ENCODE measurements at regions not wholly inside any gene's neighbourhood (a gene's known extent, or its start where the extent isn't known, plus 50 kb on each side); places are given as distances from the start of the nearest gene placed in this dataset.

DNA sequence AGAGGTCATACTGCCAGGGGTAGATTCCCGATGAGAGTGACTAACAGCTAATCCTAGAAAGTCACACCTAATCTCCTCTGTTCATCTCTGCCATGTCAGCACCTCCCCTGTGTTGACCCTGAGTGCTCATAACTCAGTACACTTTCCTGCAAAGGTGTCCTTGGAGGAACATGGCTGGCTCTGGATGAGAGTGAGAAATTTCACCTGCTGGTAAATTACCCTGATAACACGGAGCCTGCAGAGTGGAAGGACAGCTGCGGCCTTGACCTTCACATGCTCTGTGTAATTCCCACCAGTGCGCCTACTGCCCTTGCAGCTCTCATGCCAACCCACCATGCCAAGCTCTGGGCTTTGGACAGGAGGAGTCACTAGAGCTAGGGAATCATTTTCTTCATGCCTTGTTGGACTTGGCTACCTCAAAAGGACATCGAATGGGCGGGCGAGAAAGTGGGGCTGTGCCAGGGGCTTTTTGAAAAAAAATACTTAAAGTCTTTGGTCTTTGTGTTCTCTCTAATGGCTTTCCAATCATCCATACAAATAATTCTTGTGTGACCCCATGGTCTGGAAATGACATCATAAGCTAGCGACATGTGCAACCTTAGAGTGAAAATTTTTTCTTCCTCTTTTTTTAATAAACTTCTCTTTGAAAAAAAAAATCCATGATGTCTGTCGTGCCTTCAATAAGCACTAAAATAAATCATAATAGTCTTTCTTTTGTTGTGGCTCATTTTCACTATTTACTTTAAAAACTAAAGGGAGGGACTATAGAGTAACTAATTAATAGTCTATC is 319.9 kb downstream of the MYCN start:
- Mint-ChIP-seq H3K27me3 (ENCODE audit: low read depth) (no peaks in the 10 kb centered on the region; the same call in 1 of the 2 replicates), H3K27ac (no peak overlapping the region), H3K4me3 (no peak overlapping the region), H3K36me3 (ENCODE audit: insufficient read depth in 1 of 3, low read depth in 3 of 3) (no peaks in the 10 kb centered on the region), H3K4me1 (peaks cover 12 to 16% of the 10 kb centered on the region in 2 experiments), H3K9me3 (no peaks in the 10 kb centered on the region; a peak in 1 of 5 replicates)
- Histone ChIP-seq H3K18ac (ENCODE audit: insufficient read length, low read depth, low read length) (no peak overlapping the region), H3K4ac (ENCODE audit: low read depth, low read length) (no peak overlapping the region), H3K9me3 (ENCODE audit: control insufficient read depth, low read depth, low read length) (no peaks in the 10 kb centered on the region), H3K4me2 (ENCODE audit: insufficient read depth, insufficient read length, low read length) (no peak overlapping the region), H4K91ac (ENCODE audit: insufficient read length, low read depth, low read length) (no peak overlapping the region), H2BK120ac (ENCODE audit: low read depth, low read length, poor library complexity, severe bottlenecking) (no peak overlapping the region), H3K79me2 (ENCODE audit: insufficient read depth, low read length) (no peaks in the 10 kb centered on the region), H2BK5ac (ENCODE audit: insufficient read length, low read length) (no peak overlapping the region), H3K23me2 (ENCODE audit: insufficient read length, low read depth, low read length, poor library complexity, severe bottlenecking) (no peaks in the 10 kb centered on the region), H2BK12ac (ENCODE audit: insufficient read length, low read depth, low read length) (no peak overlapping the region), H3K79me1 (ENCODE audit: insufficient read depth, low read depth, low read length, poor library complexity, severe bottlenecking) (no peaks in the 10 kb centered on the region), H3K4me1 (ENCODE audit: insufficient read depth, low read length) (no peaks in the 10 kb centered on the region), H3T11ph (ENCODE audit: low read length) (no peak overlapping the region), H2AK5ac (ENCODE audit: insufficient read length, low read length) (no peak overlapping the region), H3K23ac (ENCODE audit: insufficient read length, low read depth, low read length) (no peak overlapping the region), H4K20me1 (ENCODE audit: control insufficient read depth, insufficient read depth, insufficient read length) (no peaks in the 10 kb centered on the region), H4K8ac (replicated peaks; ENCODE audit: insufficient read length, low read depth, low read length) (no peak overlapping the region), H2BK20ac (ENCODE audit: low read depth, low read length, poor library complexity, severe bottlenecking) (no peak overlapping the region), H3K14ac (ENCODE audit: insufficient read depth, low read length) (no peak overlapping the region), H4K5ac (ENCODE audit: insufficient read length, low read depth, low read length) (no peak overlapping the region), H3K56ac (ENCODE audit: insufficient read length, low read depth, low read length) (no peak overlapping the region), H3K27me3 (ENCODE audit: insufficient read depth, low read length) (no peaks in the 10 kb centered on the region), H3K9ac (ENCODE audit: extremely low read depth, insufficient read length, low read length) (no peak overlapping the region), H2AFZ (ENCODE audit: low read length) (no peak overlapping the region), H3K27ac (ENCODE audit: insufficient read length, low read depth, low read length) (no peak overlapping the region), H2BK15ac (ENCODE audit: low read depth, low read length) (no peak overlapping the region; the same call in 1 of the 2 replicates)
- no peak for DNase-seq
- TF ChIP-seq, protein P1, sequence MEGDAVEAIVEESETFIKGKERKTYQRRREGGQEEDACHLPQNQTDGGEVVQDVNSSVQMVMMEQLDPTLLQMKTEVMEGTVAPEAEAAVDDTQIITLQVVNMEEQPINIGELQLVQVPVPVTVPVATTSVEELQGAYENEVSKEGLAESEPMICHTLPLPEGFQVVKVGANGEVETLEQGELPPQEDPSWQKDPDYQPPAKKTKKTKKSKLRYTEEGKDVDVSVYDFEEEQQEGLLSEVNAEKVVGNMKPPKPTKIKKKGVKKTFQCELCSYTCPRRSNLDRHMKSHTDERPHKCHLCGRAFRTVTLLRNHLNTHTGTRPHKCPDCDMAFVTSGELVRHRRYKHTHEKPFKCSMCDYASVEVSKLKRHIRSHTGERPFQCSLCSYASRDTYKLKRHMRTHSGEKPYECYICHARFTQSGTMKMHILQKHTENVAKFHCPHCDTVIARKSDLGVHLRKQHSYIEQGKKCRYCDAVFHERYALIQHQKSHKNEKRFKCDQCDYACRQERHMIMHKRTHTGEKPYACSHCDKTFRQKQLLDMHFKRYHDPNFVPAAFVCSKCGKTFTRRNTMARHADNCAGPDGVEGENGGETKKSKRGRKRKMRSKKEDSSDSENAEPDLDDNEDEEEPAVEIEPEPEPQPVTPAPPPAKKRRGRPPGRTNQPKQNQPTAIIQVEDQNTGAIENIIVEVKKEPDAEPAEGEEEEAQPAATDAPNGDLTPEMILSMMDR (conservative IDR thresholded peaks at IDR 0.05), result no peak
- no CpG with 5 or more reads among the region's 9 CpGs for WGBS (ENCODE audit: extremely low coverage, insufficient read length, low lambda C conversion rate)

Measured in H9 (cell line).